Non-pigmented ciliary epithelial cell (primary cell): ENCODE measurements at regions not wholly inside any gene's neighbourhood (a gene's known extent, or its start where the extent isn't known, plus 50 kb on each side); places are given as distances from the start of the nearest gene placed in this dataset.
"Not testable (repeated sequence)": the region's sequence is repeated elsewhere in the genome, so short reads cannot be mapped to it uniquely, and the experiment has no call there.

Experiments used
- DNase-seq: peaks from one replicate; pipeline ENCODE4 v3.0.0-alpha.2; 2010; ENCODE audit warnings: low read depth

GRCh38 chr3:153221748-153222162 lies 59.7 kb downstream of the RAP2B start:
- peak; percentile 99 for DNase-seq

- not testable (repeated sequence) for DNase-seq
Observed at GRCh38 chr3:153226877-153227276, 64.9 kb downstream of the RAP2B start.

- DNase-seq, result not testable (repeated sequence)
Observed at GRCh38 chr3:153230427-153230826, 68.4 kb downstream of the RAP2B start.

- DNase-seq, result not testable (repeated sequence)
Observed at GRCh38 chr3:153231245-153231644, 69.2 kb downstream of the RAP2B start.

DNA sequence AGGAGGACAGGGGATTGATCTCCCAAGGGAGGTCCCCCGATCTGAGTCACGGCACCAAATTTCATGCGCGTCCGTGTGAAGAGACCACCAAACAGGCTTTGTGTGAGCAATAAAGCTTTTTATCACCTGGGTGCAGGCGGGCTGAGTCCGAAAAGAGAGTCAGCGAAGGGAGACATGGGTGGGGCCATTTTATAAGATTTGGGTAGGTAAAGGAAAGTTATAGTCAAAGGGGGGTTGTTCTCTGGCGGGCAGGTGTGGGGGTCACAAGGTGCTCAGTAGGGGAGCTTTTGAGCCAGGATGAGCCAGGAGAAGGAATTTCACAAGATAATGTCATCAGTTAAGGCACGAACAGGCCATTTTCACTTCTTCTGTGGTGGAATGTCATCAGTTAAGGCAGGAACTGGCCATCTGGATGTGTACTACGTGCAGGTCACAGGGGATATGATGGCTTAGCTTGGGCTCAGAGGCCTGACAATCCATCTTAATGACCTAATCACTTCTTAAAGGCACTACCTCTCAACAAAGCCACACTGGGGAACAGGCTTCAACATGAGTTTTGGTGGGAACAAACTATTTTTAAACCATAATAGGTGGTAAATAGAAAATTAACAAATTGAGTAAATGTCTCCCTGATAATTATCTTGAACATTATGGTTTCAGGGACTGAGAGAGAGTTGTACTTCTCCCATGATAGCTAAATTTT lies 70.2 kb downstream of the RAP2B start:
- not testable (repeated sequence) for DNase-seq

GRCh38 chr3:153232851-153233271 lies 70.8 kb downstream of the RAP2B start:
- DNase-seq, result peak; percentile 56

DNA sequence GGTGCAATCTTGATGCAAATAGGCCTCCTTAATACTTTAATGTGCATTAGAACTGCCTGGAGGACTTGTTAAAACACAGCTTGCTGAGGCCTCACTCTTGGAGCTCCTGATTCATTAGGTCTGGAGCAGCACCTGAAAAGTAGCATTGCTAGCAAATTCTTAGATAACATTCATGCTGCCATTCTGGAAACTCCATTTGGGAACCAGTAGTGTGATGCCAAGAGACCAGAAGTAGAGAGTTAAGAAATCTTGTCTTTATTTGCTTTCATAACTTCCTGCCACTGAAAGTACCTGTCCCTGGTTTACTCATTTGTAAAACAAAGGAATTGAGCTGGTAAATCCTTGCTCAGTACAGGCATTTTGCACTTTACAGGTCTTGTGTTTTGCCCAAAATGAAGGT lies 72.0 kb downstream of the RAP2B start:
- DNase-seq, result no peak

- no peak for DNase-seq
Observed at GRCh38 chr3:153242896-153243295, 80.9 kb downstream of the RAP2B start.

DNA sequence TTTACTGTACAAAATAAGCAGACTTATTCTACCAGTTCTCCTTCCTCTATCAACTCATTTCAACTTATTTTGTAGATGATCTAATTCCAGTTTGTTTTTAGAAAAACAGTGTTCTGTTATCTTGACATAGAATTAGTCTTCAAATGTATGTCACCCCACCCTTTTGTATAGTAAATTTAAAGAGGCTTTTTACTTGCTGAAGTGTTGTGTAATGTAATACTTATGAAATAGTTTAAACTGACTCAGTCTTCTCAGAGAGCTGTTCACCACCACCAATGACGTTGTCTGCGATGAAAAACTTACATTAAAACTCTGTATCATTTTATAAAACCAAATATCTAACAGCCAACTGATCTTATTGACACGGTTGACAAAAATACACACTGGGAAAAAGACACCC lies 82.9 kb downstream of the RAP2B start:
- DNase-seq, result no peak

DNA sequence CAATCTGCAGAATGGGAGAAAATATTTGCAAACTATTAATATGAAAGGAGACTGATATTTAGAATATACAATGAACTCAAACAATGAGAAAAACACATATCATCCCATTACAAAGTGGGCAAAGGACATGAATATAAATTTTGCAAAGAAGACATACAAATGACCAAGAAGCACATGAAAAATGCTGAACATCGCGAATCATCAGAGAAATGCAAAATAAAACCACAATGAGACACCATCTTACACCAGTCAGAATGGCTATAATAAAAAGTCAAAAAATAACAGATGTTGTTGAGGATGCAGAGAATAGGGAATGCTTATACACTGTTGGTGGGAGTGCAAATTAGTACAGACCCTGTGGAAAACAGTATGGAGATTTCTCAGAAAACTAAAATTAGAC lies 83.6 kb downstream of the RAP2B start:
- DNase-seq, result no peak

DNA sequence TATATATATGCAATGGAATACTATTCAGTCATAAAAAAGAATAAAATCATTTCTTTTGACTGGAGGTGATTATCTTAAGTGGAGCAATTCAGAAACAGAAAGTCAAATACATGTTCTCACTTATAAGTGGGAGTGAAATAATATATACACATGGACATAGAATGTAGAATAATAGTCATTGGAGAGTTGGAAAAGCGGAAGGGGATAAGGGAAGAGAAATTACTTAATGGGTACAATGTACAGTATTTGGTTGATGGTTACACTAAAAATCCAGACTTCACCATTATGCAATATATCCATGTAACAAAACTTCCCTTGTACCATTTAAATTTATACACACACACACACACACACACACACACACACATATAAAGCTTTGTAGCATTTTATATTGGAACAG lies 84.3 kb downstream of the RAP2B start:
- no peak for DNase-seq

- no peak for DNase-seq
Observed at GRCh38 chr3:153246806-153247205, 84.8 kb downstream of the RAP2B start.

GRCh38 chr3:153247331-153248330 lies 85.6 kb downstream of the RAP2B start:
- no peak for DNase-seq

- DNase-seq, result not testable (repeated sequence)
Observed at GRCh38 chr3:153248835-153249234, 86.8 kb downstream of the RAP2B start.

GRCh38 chr3:153249906-153250305 lies 87.9 kb downstream of the RAP2B start:
- DNase-seq, result no peak

DNA sequence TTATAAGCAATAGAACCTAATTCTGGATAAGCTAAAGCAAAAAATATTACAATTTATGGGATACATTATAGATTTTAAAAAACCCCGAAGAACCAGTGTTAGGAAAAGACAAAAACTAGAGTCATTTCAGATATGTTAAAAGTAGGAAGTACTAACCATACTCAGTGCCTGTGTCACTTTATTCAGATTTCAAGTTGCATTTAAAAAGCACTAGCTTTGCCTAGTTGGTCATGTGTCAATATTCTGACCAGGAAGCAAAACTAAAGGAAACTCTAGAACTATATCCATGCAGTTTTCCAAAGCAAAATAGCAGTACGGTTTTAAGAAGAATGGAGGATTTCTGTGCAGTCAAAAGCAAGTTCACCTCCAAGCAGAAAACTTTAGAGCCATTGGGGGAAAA lies 88.4 kb downstream of the RAP2B start:
- DNase-seq, result no peak

- DNase-seq, result no peak
Observed at GRCh38 chr3:153252963-153253362, 90.9 kb downstream of the RAP2B start.

- DNase-seq, result no peak
Observed at GRCh38 chr3:153254361-153254760, 92.3 kb downstream of the RAP2B start.

- no peak for DNase-seq
Observed at GRCh38 chr3:153257673-153258351, 95.8 kb downstream of the RAP2B start.

DNA sequence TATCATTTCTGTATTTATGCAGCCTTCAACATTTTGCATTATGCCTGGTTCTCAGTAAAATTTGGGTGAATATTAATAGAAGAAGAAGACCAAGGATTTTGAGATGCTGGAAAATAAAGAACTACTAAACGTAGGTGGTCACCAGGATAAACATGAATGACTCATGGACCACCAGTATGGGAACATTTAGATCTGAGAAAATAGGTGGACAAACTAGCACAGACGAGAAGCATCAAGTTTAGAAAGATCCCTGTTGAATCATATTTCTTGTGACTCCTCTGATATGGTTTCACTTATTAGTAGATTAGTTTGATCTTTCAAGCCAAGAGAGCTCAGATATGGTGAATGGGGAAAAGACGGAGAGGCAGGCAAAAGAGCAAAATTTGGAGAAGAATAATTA lies 97.9 kb downstream of the RAP2B start:
- no peak for DNase-seq

DNA sequence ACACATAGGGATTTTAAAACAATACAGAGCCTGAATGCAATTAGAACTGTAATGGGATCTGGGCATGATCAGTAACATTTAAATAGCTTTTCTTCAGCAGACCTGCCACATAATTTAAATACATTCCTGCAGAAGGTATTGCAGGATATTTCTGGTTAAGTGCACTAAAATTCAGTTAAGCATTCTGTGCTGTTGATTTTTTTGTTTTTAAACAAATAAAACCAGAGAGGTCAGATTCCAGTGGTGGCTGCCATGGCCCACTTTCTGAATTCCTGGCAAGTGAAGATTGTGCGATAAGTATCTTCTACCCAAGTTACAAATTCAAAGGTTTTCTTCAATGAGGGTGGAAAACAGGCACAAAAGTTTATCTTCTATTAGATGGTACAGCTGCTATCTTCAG lies 98.7 kb downstream of the RAP2B start:
- DNase-seq, result no peak

GRCh38 chr3:153266619-153267018 lies 104.6 kb downstream of the RAP2B start:
- DNase-seq, result no peak
